ENCODE measurements at regions not wholly inside any gene's neighbourhood (a gene's known extent, or its start where the extent isn't known, plus 50 kb on each side); places are given as distances from the start of the nearest gene placed in this dataset.

GRCh38 chr1:242813490-242814091, 289.1 kb upstream of the PLD5 start:
- Histone ChIP-seq H3K27ac (ENCODE audit: control insufficient read depth, insufficient read depth, low read length) (no peak overlapping the region), H3K4me3 (ENCODE audit: control insufficient read depth in 2 of 3, extremely low read depth in 1 of 3, insufficient read depth in 2 of 3, low read depth in 1 of 3, low read length in 3 of 3) (no peak overlapping the region), H3K36me3 (ENCODE audit: control insufficient read depth in 2 of 2, extremely low read depth in 1 of 2, insufficient read depth in 2 of 2, low read length in 2 of 2) (no peaks in the 10 kb centered on the region), H3K27me3 (ENCODE audit: control insufficient read depth, extremely low read depth, insufficient read depth, low read length) (no peaks in the 10 kb centered on the region), H2AFZ (ENCODE audit: control insufficient read depth, low read length) (no peak overlapping the region), H3K4me1 (ENCODE audit: control insufficient read depth, extremely low read depth, insufficient read depth, low read length) (no peaks in the 10 kb centered on the region), H3K79me2 (ENCODE audit: control insufficient read depth, insufficient read depth, low read length) (no peaks in the 10 kb centered on the region), H4K20me1 (ENCODE audit: control insufficient read depth, extremely low read depth, insufficient read depth, low read length) (no peaks in the 10 kb centered on the region), H3K9me3 (ENCODE audit: control insufficient read depth, low read depth, low read length) (no peaks in the 10 kb centered on the region), H3K4me2 (ENCODE audit: control insufficient read depth, extremely low read depth, insufficient read depth, low read depth, low read length) (no peak overlapping the region), H3K9ac (ENCODE audit: control insufficient read depth, extremely low read depth, insufficient read depth, low read length) (no peak overlapping the region), H3K9me1 (ENCODE audit: control insufficient read depth, extremely low read depth, insufficient read depth, low read length) (no peaks in the 10 kb centered on the region)
- TF ChIP-seq EZH2 (IDR thresholded peaks at IDR 0.05; ENCODE audit: low read length) (no peak), CTCF (optimal IDR thresholded peaks at IDR 0.05 in 1 of 3, IDR thresholded peaks at IDR 0.05 in 1 of 3, conservative IDR thresholded peaks at IDR 0.05 in 1 of 3; ENCODE audit: extremely low read depth in 1 of 3, insufficient read depth in 2 of 3, low read length in 3 of 3) (no peak)
- DNase-seq (ENCODE audit: low read depth, low spot score) (no peak), FAIRE-seq (no peak)
- dilution Hi-C loops (cut with MboI; ENCODE audit: extremely low pct_ligation_motif_present, low sequenced_read_pairs), result no loop called here

GRCh38 chr1:242811092-242811840, 286.8 kb upstream of the PLD5 start:
- peak; percentile 41 for DNase-seq (ENCODE audit: low read depth, low spot score)
- Histone ChIP-seq H3K9ac (ENCODE audit: control insufficient read depth, extremely low read depth, insufficient read depth, low read length) (no peak overlapping the region), H4K20me1 (ENCODE audit: control insufficient read depth, extremely low read depth, insufficient read depth, low read length) (no peaks in the 10 kb centered on the region), H2AFZ (ENCODE audit: control insufficient read depth, low read length) (no peak overlapping the region), H3K4me1 (ENCODE audit: control insufficient read depth, extremely low read depth, insufficient read depth, low read length) (no peaks in the 10 kb centered on the region), H3K36me3 (ENCODE audit: control insufficient read depth in 2 of 2, extremely low read depth in 1 of 2, insufficient read depth in 2 of 2, low read length in 2 of 2) (no peaks in the 10 kb centered on the region), H3K9me1 (ENCODE audit: control insufficient read depth, extremely low read depth, insufficient read depth, low read length) (no peaks in the 10 kb centered on the region), H3K27ac (ENCODE audit: control insufficient read depth, insufficient read depth, low read length) (no peak overlapping the region), H3K4me2 (ENCODE audit: control insufficient read depth, extremely low read depth, insufficient read depth, low read depth, low read length) (no peak overlapping the region), H3K4me3 (ENCODE audit: control insufficient read depth in 2 of 3, extremely low read depth in 1 of 3, insufficient read depth in 2 of 3, low read depth in 1 of 3, low read length in 3 of 3) (no peak overlapping the region), H3K9me3 (ENCODE audit: control insufficient read depth, low read depth, low read length) (no peaks in the 10 kb centered on the region), H3K27me3 (ENCODE audit: control insufficient read depth, extremely low read depth, insufficient read depth, low read length) (no peaks in the 10 kb centered on the region), H3K79me2 (ENCODE audit: control insufficient read depth, insufficient read depth, low read length) (no peaks in the 10 kb centered on the region)
- FAIRE-seq, result no peak
- no peak for TF ChIP-seq CTCF (optimal IDR thresholded peaks at IDR 0.05 in 1 of 3, IDR thresholded peaks at IDR 0.05 in 1 of 3, conservative IDR thresholded peaks at IDR 0.05 in 1 of 3; ENCODE audit: extremely low read depth in 1 of 3, insufficient read depth in 2 of 3, low read length in 3 of 3)
- TF ChIP-seq EZH2 (IDR thresholded peaks at IDR 0.05; ENCODE audit: low read length), result no peak
- dilution Hi-C loops (cut with MboI; ENCODE audit: extremely low pct_ligation_motif_present, low sequenced_read_pairs), result no loop called here

All from keratinocyte (primary cell).